SK-N-MC (cell line): ENCODE measurements at regions not wholly inside any gene's neighbourhood (a gene's known extent, or its start where the extent isn't known, plus 50 kb on each side); places are given as distances from the start of the nearest gene placed in this dataset.

Source experiments
- EZH2 ChIP-seq: fragments of 200-600 bp; sonication (generic); IDR thresholded peaks from one replicate; pipeline ENCODE4 v1.6.1; 2017; ENCODE audit warnings: antibody characterized with exemption
- FOXP2 ChIP-seq: optimal IDR thresholded peaks from 2 replicates; pipeline ENCODE3; 2011; ENCODE audit warnings: mild to moderate bottlenecking, moderate library complexity; ENCODE audit not compliant: insufficient read depth; ENCODE audit errors: extremely low read length, control extremely low read depth
- POLR2AphosphoS5 ChIP-seq: IDR thresholded peaks from 2 replicates; pipeline ENCODE4 v1.6.1; 2012; ENCODE audit warnings: mild to moderate bottlenecking, low read depth, low read length, borderline replicate concordance

- TF ChIP-seq EZH2: no peak
- no peak for TF ChIP-seq POLR2AphosphoS5
- no peak for TF ChIP-seq FOXP2
These were observed 64.2 kb upstream of the FOXN3 start for GRCh38 chr14:89481196-89481595.
